ENCODE measurements at regions not wholly inside any gene's neighbourhood (a gene's known extent, or its start where the extent isn't known, plus 50 kb on each side); places are given as distances from the start of the nearest gene placed in this dataset.

DNA sequence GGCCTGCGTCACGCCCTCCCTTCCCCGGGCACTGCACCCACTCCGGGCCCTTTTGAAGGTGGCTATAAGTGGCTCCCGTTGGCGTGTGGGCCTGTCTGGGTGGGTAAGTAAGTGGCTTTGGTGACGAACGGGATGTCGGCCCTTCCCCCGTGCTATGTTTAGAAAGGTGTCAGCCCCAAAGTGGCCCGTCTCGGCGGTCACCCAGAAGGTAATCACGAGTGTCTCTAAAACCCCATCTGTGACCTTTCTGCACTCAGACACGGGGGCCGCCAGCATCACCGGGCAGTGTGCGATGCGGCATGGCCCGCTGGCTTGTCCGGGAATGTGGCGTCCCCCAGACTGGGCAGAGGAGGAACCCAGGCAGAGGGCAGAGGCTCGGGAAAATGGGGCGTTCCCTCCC is 88.2 kb downstream of the IRX5 start:
- TF ChIP-seq, protein P1, sequence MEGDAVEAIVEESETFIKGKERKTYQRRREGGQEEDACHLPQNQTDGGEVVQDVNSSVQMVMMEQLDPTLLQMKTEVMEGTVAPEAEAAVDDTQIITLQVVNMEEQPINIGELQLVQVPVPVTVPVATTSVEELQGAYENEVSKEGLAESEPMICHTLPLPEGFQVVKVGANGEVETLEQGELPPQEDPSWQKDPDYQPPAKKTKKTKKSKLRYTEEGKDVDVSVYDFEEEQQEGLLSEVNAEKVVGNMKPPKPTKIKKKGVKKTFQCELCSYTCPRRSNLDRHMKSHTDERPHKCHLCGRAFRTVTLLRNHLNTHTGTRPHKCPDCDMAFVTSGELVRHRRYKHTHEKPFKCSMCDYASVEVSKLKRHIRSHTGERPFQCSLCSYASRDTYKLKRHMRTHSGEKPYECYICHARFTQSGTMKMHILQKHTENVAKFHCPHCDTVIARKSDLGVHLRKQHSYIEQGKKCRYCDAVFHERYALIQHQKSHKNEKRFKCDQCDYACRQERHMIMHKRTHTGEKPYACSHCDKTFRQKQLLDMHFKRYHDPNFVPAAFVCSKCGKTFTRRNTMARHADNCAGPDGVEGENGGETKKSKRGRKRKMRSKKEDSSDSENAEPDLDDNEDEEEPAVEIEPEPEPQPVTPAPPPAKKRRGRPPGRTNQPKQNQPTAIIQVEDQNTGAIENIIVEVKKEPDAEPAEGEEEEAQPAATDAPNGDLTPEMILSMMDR (IDR thresholded peaks at IDR 0.05; ENCODE audit: insufficient read depth, low read depth, low read length): no peak
- TF ChIP-seq EZH2 (IDR thresholded peaks at IDR 0.05; ENCODE audit: insufficient read depth, low read length): no peak
